Gastrocnemius medialis (tissue), 4 donors: ENCODE measurements at regions not wholly inside any gene's neighbourhood (a gene's known extent, or its start where the extent isn't known, plus 50 kb on each side); places are given as distances from the start of the nearest gene placed in this dataset.

ENCODE experiments used
- ATAC-seq, 2 donors: fragments of 150-250 bp; one replicate each; pipeline ENCODE4 v1.9.1; 2016
- DNase-seq, 2 donors: peaks; one replicate each; pipeline ENCODE4 v3.0.0-alpha.2; 2019
- H3K27ac ChIP-seq, 4 donors: fragments of 200-600 bp; sonication (generic); 1 replicate in 1 of 4; 2 replicates in 3 of 4; pipeline ENCODE4 v1.5.1; 2016 to 2018; ENCODE audit warnings: mild to moderate bottlenecking in 2 of 4, moderate library complexity in 1 of 4
- H3K27me3 ChIP-seq, 3 donors: fragments of 200-600 bp; sonication (generic) in 2 of 3; 1 replicate in 1 of 3; 2 replicates in 2 of 3; pipeline versions ENCODE4 v1.5.1 to v1.6.0; 2016 to 2019; ENCODE audit warnings: mild to moderate bottlenecking in 1 of 3, moderate library complexity in 1 of 3
- H3K36me3 ChIP-seq, 2 donors: fragments of 200-600 bp; sonication (generic) in 1 of 2; one replicate each; pipeline ENCODE4 v1.5.1; 2017 to 2018
- H3K4me1 ChIP-seq, 2 donors: fragments of 200-600 bp; sonication (generic) in 1 of 2; one replicate each; pipeline ENCODE4 v1.5.1; 2016 to 2017; ENCODE audit warnings: mild to moderate bottlenecking in 2 of 2
- H3K4me3 ChIP-seq, 4 donors: fragments of 200-600 bp; sonication (generic) in 3 of 4; 1 replicate in 1 of 4; 2 replicates in 3 of 4; pipeline ENCODE4 v1.5.1; 2016 to 2019; ENCODE audit warnings: mild to moderate bottlenecking in 2 of 4
- H3K9me3 ChIP-seq, 3 donors: fragments of 200-600 bp; sonication (generic) in 2 of 3; 1 replicate in 1 of 3; 2 replicates in 2 of 3; pipeline ENCODE4 v1.5.1; 2016 to 2019
- POLR2A ChIP-seq, 2 donors: fragments of 450-650 bp; IDR thresholded peaks; one replicate each; pipeline ENCODE4 v1.6.1; 2017; ENCODE audit warnings: antibody characterized with exemption in 2 of 2, mild to moderate bottlenecking in 2 of 2, moderate library complexity in 2 of 2
- in situ Hi-C, 4 donors: fragments of 200-750 bp; cut with MboI; loops; one replicate each; pipeline versions ENCODE4 v1.15.0 to v1.8.0; 2017; ENCODE audit warnings: low sequenced_read_pairs in 4 of 4
- intact Hi-C: fragments of 100-400 bp; cut with DNase I; formaldehyde crosslinking; loops from one replicate; pipeline ENCODE4 v1.15.1; 2023; ENCODE audit warnings: low total_unique reads
- TF ChIP-seq, protein P1 (sequence below), 5 experiments: fragments of 450-650 bp in 3 of 5; fragments of 200-600 bp in 2 of 5; sonication (generic) in 2 of 5; IDR thresholded peaks in 4 of 5; conservative IDR thresholded peaks in 1 of 5; 1 replicate in 4 of 5; 2 replicates in 1 of 5; pipeline ENCODE4 v1.5.1; 2016 to 2019; ENCODE audit warnings: antibody characterized with exemption in 5 of 5, mild to moderate bottlenecking in 3 of 5, moderate library complexity in 3 of 5

DNA sequence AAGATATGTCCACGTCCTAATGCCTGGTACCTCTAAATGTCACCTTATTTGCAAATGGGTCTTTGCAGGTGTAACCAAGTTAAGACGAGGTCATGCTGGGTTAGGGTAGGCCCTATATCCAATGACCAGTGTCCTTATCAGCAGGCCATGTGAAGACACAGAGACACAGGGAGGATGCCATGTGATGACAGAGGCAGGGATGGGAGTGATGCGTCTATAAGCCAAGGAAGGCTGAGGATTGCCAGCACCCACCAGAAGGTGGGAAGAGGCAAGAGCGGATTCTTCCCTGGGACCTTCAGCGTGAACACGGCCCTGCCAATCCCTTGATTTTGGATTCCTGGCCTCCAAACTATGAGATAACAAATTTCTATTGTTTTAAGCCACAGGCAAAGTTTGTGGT is 123.4 kb upstream of the CXCL14 start:
- no peaks in the 10 kb centered on the region for H3K9me3 ChIP-seq
- intact Hi-C loops (no loop called here), in situ Hi-C loops (no loop called here)
- DNase-seq: no peak
- no peaks in the 10 kb centered on the region for H3K36me3 ChIP-seq
- H3K27ac ChIP-seq: no peak overlapping the region
- no peak for ATAC-seq
- H3K27me3 ChIP-seq: no peaks in the 10 kb centered on the region
- TF ChIP-seq, protein P1, sequence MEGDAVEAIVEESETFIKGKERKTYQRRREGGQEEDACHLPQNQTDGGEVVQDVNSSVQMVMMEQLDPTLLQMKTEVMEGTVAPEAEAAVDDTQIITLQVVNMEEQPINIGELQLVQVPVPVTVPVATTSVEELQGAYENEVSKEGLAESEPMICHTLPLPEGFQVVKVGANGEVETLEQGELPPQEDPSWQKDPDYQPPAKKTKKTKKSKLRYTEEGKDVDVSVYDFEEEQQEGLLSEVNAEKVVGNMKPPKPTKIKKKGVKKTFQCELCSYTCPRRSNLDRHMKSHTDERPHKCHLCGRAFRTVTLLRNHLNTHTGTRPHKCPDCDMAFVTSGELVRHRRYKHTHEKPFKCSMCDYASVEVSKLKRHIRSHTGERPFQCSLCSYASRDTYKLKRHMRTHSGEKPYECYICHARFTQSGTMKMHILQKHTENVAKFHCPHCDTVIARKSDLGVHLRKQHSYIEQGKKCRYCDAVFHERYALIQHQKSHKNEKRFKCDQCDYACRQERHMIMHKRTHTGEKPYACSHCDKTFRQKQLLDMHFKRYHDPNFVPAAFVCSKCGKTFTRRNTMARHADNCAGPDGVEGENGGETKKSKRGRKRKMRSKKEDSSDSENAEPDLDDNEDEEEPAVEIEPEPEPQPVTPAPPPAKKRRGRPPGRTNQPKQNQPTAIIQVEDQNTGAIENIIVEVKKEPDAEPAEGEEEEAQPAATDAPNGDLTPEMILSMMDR (IDR thresholded peaks at IDR 0.05 in 4 of 5, conservative IDR thresholded peaks at IDR 0.05 in 1 of 5): no peak
- TF ChIP-seq POLR2A (IDR thresholded peaks at IDR 0.05): no peak
- H3K4me1 ChIP-seq: no peaks in the 10 kb centered on the region
- H3K4me3 ChIP-seq: no peak overlapping the region

DNA sequence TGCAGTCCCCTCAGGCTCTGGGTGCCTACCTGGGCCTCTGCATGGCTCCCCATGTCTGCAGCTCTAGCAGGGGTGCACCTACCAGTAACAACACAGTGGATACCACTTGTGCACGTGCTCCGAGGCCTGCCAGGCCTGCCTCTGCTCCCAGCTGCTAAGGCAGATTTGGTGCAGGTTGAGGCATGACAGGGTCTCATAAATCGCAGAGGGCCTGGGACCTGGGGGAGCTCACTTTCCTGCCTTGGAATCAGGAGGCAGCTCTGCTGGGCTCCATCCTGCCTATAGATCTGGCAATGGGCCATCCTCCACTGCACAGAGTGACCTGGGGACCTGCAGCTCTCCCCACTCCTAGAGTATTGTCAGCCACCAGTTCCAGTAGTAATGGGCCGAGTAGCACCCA is 121.9 kb upstream of the CXCL14 start:
- TF ChIP-seq POLR2A (IDR thresholded peaks at IDR 0.05): no peak
- TF ChIP-seq, protein P1 (IDR thresholded peaks at IDR 0.05 in 4 of 5, conservative IDR thresholded peaks at IDR 0.05 in 1 of 5): no peak
- DNase-seq: no peak
- in situ Hi-C loops: no loop called here
- no peak for ATAC-seq
- no peaks in the 10 kb centered on the region for H3K27me3 ChIP-seq
- intact Hi-C loops: no loop called here
- no peak overlapping the region for H3K27ac ChIP-seq
- H3K4me3 ChIP-seq: no peak overlapping the region
- no peaks in the 10 kb centered on the region for H3K9me3 ChIP-seq
- H3K4me1 ChIP-seq: no peaks in the 10 kb centered on the region
- H3K36me3 ChIP-seq: no peaks in the 10 kb centered on the region

DNA sequence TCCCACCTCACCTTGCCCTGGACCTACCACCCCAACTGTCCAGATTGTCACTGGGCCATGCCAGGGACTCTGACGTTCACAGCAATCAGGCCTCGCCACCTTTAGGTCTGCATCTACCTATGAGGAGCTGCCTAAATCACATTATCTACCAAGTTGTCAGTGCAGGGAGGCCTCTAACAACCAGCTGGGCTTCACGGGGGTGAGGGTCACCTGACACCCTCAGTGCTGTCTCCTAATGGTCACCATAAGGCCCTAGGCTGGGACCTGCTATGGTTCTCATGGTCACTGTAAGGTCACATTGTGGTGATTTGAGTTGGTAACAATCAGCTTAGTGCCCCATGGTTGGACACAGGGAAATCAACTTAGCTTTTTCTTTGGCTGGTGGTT is 119.2 kb upstream of the CXCL14 start:
- intact Hi-C loops: no loop called here
- no peak for DNase-seq
- Histone ChIP-seq H3K4me1 (no peaks in the 10 kb centered on the region), H3K36me3 (no peaks in the 10 kb centered on the region), H3K27me3 (no peaks in the 10 kb centered on the region), H3K27ac (no peak overlapping the region), H3K9me3 (no peaks in the 10 kb centered on the region), H3K4me3 (no peak overlapping the region)
- ATAC-seq: no peak
- no peak for TF ChIP-seq POLR2A (IDR thresholded peaks at IDR 0.05)
- TF ChIP-seq, protein P1 (IDR thresholded peaks at IDR 0.05 in 4 of 5, conservative IDR thresholded peaks at IDR 0.05 in 1 of 5): no peak
- in situ Hi-C loops: no loop called here

DNA sequence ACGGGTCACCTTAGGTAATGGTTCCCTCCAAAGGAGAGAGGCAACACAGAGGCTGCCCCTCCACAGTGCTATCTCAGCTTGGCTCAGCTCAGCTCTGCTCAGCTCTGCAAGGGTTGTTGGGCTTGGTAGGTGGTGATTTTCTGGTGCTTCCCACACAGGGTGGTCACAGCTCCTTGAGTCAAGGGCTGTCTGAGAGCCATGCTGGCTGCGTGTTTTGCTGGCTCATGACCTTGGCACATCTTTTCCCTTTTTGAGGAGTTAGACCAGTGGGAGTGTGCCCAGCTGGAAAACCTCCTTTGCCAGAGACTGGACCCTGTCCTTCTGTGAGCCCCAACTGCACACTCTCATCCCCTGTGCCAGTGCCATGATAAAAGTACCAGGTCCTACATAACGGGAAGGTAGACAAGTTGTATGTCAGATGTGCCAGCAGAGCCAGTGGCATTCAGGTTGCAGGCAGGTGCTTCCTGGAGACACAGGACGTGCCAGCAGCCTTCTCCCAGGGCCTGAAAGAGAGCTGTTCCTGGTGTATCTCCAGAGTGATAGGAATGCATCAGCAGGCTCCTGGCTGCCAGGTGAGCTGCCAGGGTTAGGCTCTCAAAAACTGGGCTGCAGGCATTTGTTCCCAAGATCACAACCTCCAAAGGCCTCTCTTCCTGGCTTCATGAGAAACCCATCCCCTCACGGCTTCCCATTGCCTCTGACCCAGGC is 118.6 kb upstream of the CXCL14 start:
- H3K27ac ChIP-seq: no peak overlapping the region

More for the DNA sequence above, 118.6 kb upstream of the CXCL14 start:
- Histone ChIP-seq H3K9me3 (no peaks in the 10 kb centered on the region), H3K4me1 (no peaks in the 10 kb centered on the region), H3K36me3 (no peaks in the 10 kb centered on the region), H3K4me3 (no peak overlapping the region), H3K27me3 (no peaks in the 10 kb centered on the region)
- no peak for TF ChIP-seq POLR2A (IDR thresholded peaks at IDR 0.05)
- TF ChIP-seq, protein P1 (IDR thresholded peaks at IDR 0.05 in 4 of 5, conservative IDR thresholded peaks at IDR 0.05 in 1 of 5): no peak
- intact Hi-C loops: no loop called here
- DNase-seq: no peak
- in situ Hi-C loops: no loop called here
- ATAC-seq: no peak
